Stimulated activated CD8-positive, alpha-beta memory T cell treated with anti-CD3 and anti-CD28 coated beads, Interleukin-15, amount 100 ng/mL, for 4 hours (primary cell): ENCODE measurements at regions not wholly inside any gene's neighbourhood (a gene's known extent, or its start where the extent isn't known, plus 50 kb on each side); places are given as distances from the start of the nearest gene placed in this dataset.
"Not testable (repeated sequence)": the region's sequence is repeated elsewhere in the genome, so short reads cannot be mapped to it uniquely, and the experiment has no call there.

Source experiments
- DNase-seq, 2 donors: peaks; one replicate each; pipeline ENCODE4 v3.0.0-alpha.2; 2020; ENCODE audit warnings: low read depth in 2 of 2

- no peak for DNase-seq
Measured at GRCh38 chr11:103730131-103730940, 306.1 kb upstream of the DDI1 start.

- DNase-seq = no peak
Measured at GRCh38 chr11:103731670-103732069, 304.8 kb upstream of the DDI1 start.

- DNase-seq = no peak
Measured at GRCh38 chr11:103733889-103734288, 302.6 kb upstream of the DDI1 start.

GRCh38 chr11:103735497-103736032, 300.9 kb upstream of the DDI1 start:
- no peak for DNase-seq

- DNase-seq = no peak
Measured at GRCh38 chr11:103736315-103737036, 300.0 kb upstream of the DDI1 start.

- no peak for DNase-seq
Measured at GRCh38 chr11:103737037-103737622, 299.3 kb upstream of the DDI1 start.

- no peak for DNase-seq
Measured at GRCh38 chr11:103737747-103738146, 298.7 kb upstream of the DDI1 start.

GRCh38 chr11:103739074-103739796, 297.2 kb upstream of the DDI1 start:
- not testable (repeated sequence) for DNase-seq

GRCh38 chr11:103744496-103745153, 291.8 kb upstream of the DDI1 start:
- no peak for DNase-seq

- no peak for DNase-seq
Measured at GRCh38 chr11:103749158-103749557, 287.3 kb upstream of the DDI1 start.

GRCh38 chr11:103768816-103769215, 267.6 kb upstream of the DDI1 start:
- DNase-seq = no peak

GRCh38 chr11:103773059-103773458, 263.4 kb upstream of the DDI1 start:
- no peak for DNase-seq

GRCh38 chr11:103773537-103773936, 262.9 kb upstream of the DDI1 start:
- no peak for DNase-seq

- no peak for DNase-seq
Measured at GRCh38 chr11:103779054-103779453, 257.4 kb upstream of the DDI1 start.

- no peak for DNase-seq
Measured at GRCh38 chr11:103789952-103790351, 246.5 kb upstream of the DDI1 start.

GRCh38 chr11:103792981-103793468, 243.4 kb upstream of the DDI1 start:
- DNase-seq = no peak

- DNase-seq = no peak
Measured at GRCh38 chr11:103794262-103794661, 242.2 kb upstream of the DDI1 start.

GRCh38 chr11:103798026-103798425, 238.4 kb upstream of the DDI1 start:
- DNase-seq = no peak

- DNase-seq = no peak
Measured at GRCh38 chr11:103798446-103798845, 238.0 kb upstream of the DDI1 start.

- no peak for DNase-seq
Measured at GRCh38 chr11:103800406-103801114, 235.9 kb upstream of the DDI1 start.
